BJ (cell line): ENCODE measurements at regions not wholly inside any gene's neighbourhood (a gene's known extent, or its start where the extent isn't known, plus 50 kb on each side); places are given as distances from the start of the nearest gene placed in this dataset.

Experiments used
- CTCF ChIA-PET: fragments of 350-600 bp; formaldehyde crosslinking; extraction: SDS; loops from one replicate; lab custom pipeline; 2021; ENCODE audit warnings: antibody characterized with exemption, inconsistent platforms; lab: Yijun Ruan, JAX
- POLR2A ChIA-PET: fragments of 300-600 bp; sonication (Branson Sonifier 250); formaldehyde crosslinking; extraction: SDS; loops from one replicate; lab custom pipeline; 2021; ENCODE audit warnings: antibody characterized with exemption; lab: Charles Lee
- DNase-seq: peaks from one replicate; pipeline ENCODE4 v3.0.0-alpha.2; 2011; ENCODE audit warnings: low read depth
- H3K27me3 ChIP-seq: 2 replicates; pipeline ENCODE4 v1.6.0; 2011; ENCODE audit warnings: low read length; ENCODE audit not compliant: control insufficient read depth, insufficient read depth
- H3K36me3 ChIP-seq: 2 replicates; pipeline ENCODE4 v1.5.1; 2011; ENCODE audit warnings: low read length; ENCODE audit not compliant: control insufficient read depth, insufficient read depth
- H3K4me3 ChIP-seq: 2 replicates; pipeline ENCODE4 v1.5.1; 2011; ENCODE audit warnings: low read depth, mild to moderate bottlenecking, control low read depth, low read length
- TF ChIP-seq, protein P1 (sequence below): IDR thresholded peaks from 2 replicates; pipeline ENCODE4 v1.5.1; 2011; ENCODE audit warnings: low read depth, mild to moderate bottlenecking, control low read depth, inconsistent platforms, low read length, moderate library complexity; ENCODE audit not compliant: insufficient read depth

DNA sequence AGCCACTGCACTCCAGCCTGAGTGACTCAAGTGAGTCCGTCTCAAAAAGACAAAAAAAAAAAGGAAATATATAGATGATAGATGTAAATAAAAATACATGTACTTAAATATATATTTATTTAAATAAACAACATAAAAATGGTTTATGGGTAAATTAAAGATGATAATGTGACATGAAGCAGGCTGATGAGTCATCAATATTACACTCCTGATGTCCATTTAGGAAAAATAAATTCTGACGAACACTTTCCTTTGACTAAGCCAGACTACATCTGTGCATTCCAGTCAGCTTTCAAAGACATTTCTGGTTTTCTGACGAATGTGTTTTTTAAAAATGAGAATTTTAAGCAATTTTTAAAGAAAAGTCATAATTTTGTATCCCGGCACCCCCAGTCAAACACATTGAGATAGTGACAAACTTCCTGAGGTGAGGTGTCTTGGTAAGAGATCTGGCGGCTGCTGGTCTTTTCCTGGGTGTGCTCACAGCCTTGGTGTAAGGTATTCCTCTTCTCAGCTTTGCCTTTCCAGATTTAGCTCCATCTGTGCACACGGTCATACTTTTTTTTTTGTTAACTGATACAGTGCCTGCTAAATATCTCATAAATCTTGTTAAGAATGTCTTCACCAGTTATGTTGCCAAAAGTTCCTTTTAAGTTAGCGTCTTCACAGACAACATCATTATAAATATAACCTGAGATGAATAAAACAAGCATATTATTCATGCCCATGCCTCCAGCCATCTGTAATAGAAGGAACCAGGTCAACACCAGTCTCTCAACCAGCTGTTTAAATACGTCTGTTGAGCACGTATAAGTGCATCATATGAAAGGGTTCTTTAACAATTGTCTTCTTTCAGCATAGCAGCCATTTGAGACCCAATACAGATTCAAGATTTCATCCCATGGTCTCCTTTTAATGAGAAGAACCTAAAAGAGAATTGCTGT is 214.5 kb upstream of the PLD5 start:
- Histone ChIP-seq H3K36me3 (no peaks in the 10 kb centered on the region), H3K4me3 (no peak overlapping the region), H3K27me3 (no peaks in the 10 kb centered on the region)
- no peak for DNase-seq
- TF ChIP-seq, protein P1, sequence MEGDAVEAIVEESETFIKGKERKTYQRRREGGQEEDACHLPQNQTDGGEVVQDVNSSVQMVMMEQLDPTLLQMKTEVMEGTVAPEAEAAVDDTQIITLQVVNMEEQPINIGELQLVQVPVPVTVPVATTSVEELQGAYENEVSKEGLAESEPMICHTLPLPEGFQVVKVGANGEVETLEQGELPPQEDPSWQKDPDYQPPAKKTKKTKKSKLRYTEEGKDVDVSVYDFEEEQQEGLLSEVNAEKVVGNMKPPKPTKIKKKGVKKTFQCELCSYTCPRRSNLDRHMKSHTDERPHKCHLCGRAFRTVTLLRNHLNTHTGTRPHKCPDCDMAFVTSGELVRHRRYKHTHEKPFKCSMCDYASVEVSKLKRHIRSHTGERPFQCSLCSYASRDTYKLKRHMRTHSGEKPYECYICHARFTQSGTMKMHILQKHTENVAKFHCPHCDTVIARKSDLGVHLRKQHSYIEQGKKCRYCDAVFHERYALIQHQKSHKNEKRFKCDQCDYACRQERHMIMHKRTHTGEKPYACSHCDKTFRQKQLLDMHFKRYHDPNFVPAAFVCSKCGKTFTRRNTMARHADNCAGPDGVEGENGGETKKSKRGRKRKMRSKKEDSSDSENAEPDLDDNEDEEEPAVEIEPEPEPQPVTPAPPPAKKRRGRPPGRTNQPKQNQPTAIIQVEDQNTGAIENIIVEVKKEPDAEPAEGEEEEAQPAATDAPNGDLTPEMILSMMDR, result no peak
- CTCF ChIA-PET, result interaction anchor here (0.6 to 1.1 kb wide), 2 partner anchors 9 to 25 kb away, joined by 3 to 4 read pairs; no protein-coding TSS in a partner anchor
- POLR2A ChIA-PET, result no interaction called here

DNA sequence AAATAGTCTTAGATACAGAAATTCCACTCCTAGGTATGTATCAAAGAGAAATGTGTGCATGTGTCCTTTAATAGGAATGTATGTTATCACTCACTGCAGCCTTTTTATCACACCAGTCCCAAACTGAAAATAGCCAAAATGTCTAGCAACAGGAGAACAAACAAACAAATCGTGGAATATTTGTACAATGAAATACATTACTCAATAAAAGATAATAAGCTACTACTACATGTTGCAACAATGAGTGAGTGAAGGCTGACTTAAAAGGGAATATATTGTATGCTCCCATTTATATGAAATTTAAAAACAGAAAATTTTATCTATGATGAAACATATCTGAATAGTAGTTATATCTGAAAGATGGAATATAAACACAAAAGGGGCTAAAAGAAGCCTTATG is 212.1 kb upstream of the PLD5 start:
- no peak for DNase-seq
- H3K27me3 ChIP-seq, result no peaks in the 10 kb centered on the region
- no peak overlapping the region for H3K4me3 ChIP-seq
- ChIA-PET POLR2A (no interaction called here), CTCF (no interaction called here)
- no peaks in the 10 kb centered on the region for H3K36me3 ChIP-seq
- TF ChIP-seq, protein P1, result no peak

- Histone ChIP-seq H3K36me3 (no peaks in the 10 kb centered on the region), H3K27me3 (no peaks in the 10 kb centered on the region), H3K4me3 (no peak overlapping the region)
- ChIA-PET POLR2A (no interaction called here), CTCF (no interaction called here)
- TF ChIP-seq, protein P1, result no peak
- DNase-seq, result no peak
Measured at GRCh38 chr1:242735323-242735722, 210.8 kb upstream of the PLD5 start.

DNA sequence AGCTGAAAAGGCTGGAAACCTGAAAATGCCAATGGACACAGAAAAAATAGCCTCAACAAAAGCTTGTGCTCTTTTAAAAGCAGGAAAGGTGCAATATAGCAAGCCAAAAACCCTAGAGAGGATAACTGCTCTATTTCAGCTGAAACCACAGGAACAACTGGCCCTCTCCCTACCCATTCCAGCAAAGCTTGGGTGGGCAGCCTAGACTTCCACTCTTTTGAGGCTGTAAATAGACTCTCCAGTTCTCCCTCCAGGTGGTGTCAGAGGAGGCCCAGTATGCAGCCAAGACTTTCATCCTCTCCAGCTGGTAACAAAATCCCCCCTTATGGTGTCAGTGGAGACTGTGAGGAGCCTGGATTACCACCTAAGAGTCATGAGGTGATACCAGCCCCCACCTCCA is 206.9 kb upstream of the PLD5 start:
- POLR2A ChIA-PET, result no interaction called here

DNA sequence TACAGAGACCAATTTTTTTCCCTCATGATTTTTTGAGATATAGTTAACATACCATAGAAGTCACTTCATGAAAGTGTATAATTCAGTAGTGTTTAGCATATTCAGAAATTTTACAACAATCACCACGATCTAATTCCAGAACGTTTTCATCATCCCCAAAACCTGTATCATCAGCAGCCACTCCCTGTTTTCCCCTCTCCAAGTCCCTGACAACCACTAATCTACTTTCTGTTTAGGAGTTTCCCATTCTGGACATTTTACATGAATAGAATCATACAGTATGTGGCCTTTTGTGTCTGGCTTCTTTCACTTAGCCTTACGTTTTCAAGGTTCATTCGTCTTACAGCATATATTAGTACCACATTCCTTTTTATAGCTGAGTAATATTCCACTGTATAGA is 204.2 kb upstream of the PLD5 start:
- Histone ChIP-seq H3K36me3 (no peaks in the 10 kb centered on the region), H3K27me3 (no peaks in the 10 kb centered on the region), H3K4me3 (no peak overlapping the region)
- POLR2A ChIA-PET, result no interaction called here
- TF ChIP-seq, protein P1, result no peak
- DNase-seq, result no peak
- CTCF ChIA-PET, result no interaction called here

More for the DNA sequence above, 206.9 kb upstream of the PLD5 start:
- CTCF ChIA-PET, result no interaction called here
- Histone ChIP-seq H3K4me3 (no peak overlapping the region), H3K36me3 (no peaks in the 10 kb centered on the region), H3K27me3 (no peaks in the 10 kb centered on the region)
- no peak for DNase-seq
- TF ChIP-seq, protein P1, result no peak
